ENCODE measurements at regions not wholly inside any gene's neighbourhood (a gene's known extent, or its start where the extent isn't known, plus 50 kb on each side); places are given as distances from the start of the nearest gene placed in this dataset. TPM values are rescaled to one million over a fixed set of nuclear protein-coding genes. Genes with fewer than 3 reads are reported as not detected.
"Not testable (repeated sequence)": the region's sequence is repeated elsewhere in the genome, so short reads cannot be mapped to it uniquely, and the experiment has no call there.

DNA sequence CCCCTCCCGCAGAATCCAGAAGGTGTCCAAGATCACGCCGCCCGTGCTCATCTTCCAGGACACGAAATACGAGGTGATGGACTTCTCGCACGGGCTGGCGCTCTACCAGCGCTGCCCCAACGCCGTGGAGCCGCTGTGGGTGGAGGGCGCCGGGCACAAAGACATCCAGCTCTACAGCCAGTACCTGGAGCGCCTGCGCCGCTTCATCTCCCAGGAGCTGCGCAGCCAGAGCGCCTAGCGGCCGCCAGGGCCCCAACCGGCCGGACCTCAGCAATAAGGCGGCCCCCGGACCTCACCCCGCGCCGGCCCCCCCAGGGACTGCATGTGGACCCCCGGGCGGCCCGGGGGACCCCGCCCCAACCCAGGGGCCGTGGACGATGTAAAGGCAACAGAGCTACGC, 50.5 kb upstream of the TP53TG3D start:
- H4K5ac ChIP-seq (ENCODE audit: insufficient read length, low read depth, low read length); H4K20me1 ChIP-seq (replicated peaks in 1 of 2; ENCODE audit: control insufficient read depth in 1 of 2, insufficient read depth in 2 of 2, low read length in 2 of 2); H3K9ac ChIP-seq (replicated peaks in 1 of 4; ENCODE audit: extremely low read depth in 1 of 4, low read depth in 3 of 4, low read length in 3 of 4); H2BK120ac ChIP-seq (replicated peaks; ENCODE audit: low read depth, low read length); H2BK12ac ChIP-seq (ENCODE audit: low read depth, low read length); FAIRE-seq; H2BK20ac ChIP-seq (ENCODE audit: low read length); H4K8ac ChIP-seq (ENCODE audit: extremely low read depth, insufficient read depth, low read length); H3K4me2 ChIP-seq (ENCODE audit: insufficient read depth in 1 of 2, low read depth in 2 of 2, low read length in 2 of 2); H3K4me1 ChIP-seq (replicated peaks in 1 of 4; ENCODE audit: control insufficient read depth in 3 of 4, insufficient read depth in 4 of 4, low read length in 3 of 4); H3K27ac ChIP-seq (ENCODE audit: low read depth, low read length); H2BK15ac ChIP-seq (ENCODE audit: low read length); H3K36me3 ChIP-seq (ENCODE audit: control insufficient read depth in 2 of 4, insufficient read depth in 4 of 4, low read length in 3 of 4); CTCF ChIA-PET (ENCODE audit: partially characterized antibody); H3K4me3 ChIP-seq (ENCODE audit: extremely low read depth in 1 of 4, insufficient read depth in 2 of 4, low read depth in 3 of 4, low read length in 4 of 4); H3K56ac ChIP-seq (replicated peaks; ENCODE audit: insufficient read length, low read depth, low read length); H2AFZ ChIP-seq (ENCODE audit: low read length); H3K79me1 ChIP-seq (ENCODE audit: low read depth, low read length); H3K4ac ChIP-seq (replicated peaks; ENCODE audit: insufficient read length, low read depth, low read length); H3K14ac ChIP-seq (ENCODE audit: insufficient read length); H3K27me3 ChIP-seq (replicated peaks in 1 of 4; ENCODE audit: control insufficient read depth in 3 of 4, extremely low read depth in 1 of 4, insufficient read depth in 3 of 4, low read length in 3 of 4); H3K18ac ChIP-seq (ENCODE audit: extremely low read depth, low read length); DNase-seq (ENCODE audit: low read depth in 1 of 2, low spot score in 2 of 2); POLR2A ChIA-PET (ENCODE audit: partially characterized antibody); H3K23me2 ChIP-seq (ENCODE audit: low read depth, low read length); H4K91ac ChIP-seq (replicated peaks; ENCODE audit: insufficient read length, low read length); H3K23ac ChIP-seq (ENCODE audit: insufficient read length); H3K79me2 ChIP-seq (ENCODE audit: control insufficient read depth in 1 of 2, insufficient read depth in 2 of 2, low read length in 2 of 2); H2BK5ac ChIP-seq (ENCODE audit: low read depth, low read length); H2AK5ac ChIP-seq (ENCODE audit: low read depth, low read length): not testable (repeated sequence)
- no CpG with 5 or more reads among the region's 36 CpGs for WGBS, 2 experiments (ENCODE audit: extremely low coverage in 1 of 2, insufficient coverage in 1 of 2, insufficient read length in 1 of 2, insufficient replicate concordance in 2 of 2, low coverage in 1 of 2, low lambda C conversion rate in 2 of 2, missing lambda C conversion rate in 1 of 2)
- peaks cover 0 to 11% of the 10 kb centered on the region in 2 experiments; a peak in 1 of 4 replicates for H3K9me3 ChIP-seq (ENCODE audit: insufficient read depth in 2 of 2, low read depth in 1 of 2, low read length in 1 of 2)

Small RNA genes in the stretch of these regions (small RNA-seq; reads per million reads assigned to genes)
- not detected for gene AC133485.4 (ENCODE audit: insufficient read depth)
- gene AC142381.2 (ENCODE audit: insufficient read depth) = not detected
- not detected for gene IGHV1OR16-3 (ENCODE audit: insufficient read depth)
- gene IGHV3OR16-9 (ENCODE audit: insufficient read depth) = not detected
